Daoy (cell line): ENCODE measurements at regions not wholly inside any gene's neighbourhood (a gene's known extent, or its start where the extent isn't known, plus 50 kb on each side); places are given as distances from the start of the nearest gene placed in this dataset.
"Not testable (repeated sequence)": the region's sequence is repeated elsewhere in the genome, so short reads cannot be mapped to it uniquely, and the experiment has no call there.

Source experiments
- DNase-seq: peaks from one replicate; pipeline ENCODE4 v3.0.0-alpha.2; 2015; ENCODE audit warnings: low read depth

- no peak for DNase-seq
These were observed 187.2 kb downstream of the NFKBIZ start for GRCh38 chr3:102036472-102036871.

- no peak for DNase-seq
These were observed 187.9 kb downstream of the NFKBIZ start for GRCh38 chr3:102037209-102037608.

- DNase-seq = no peak
These were observed 188.5 kb downstream of the NFKBIZ start for GRCh38 chr3:102037791-102038190.

GRCh38 chr3:102038477-102039142 is 189.3 kb downstream of the NFKBIZ start:
- DNase-seq = no peak

GRCh38 chr3:102040144-102040543 is 190.8 kb downstream of the NFKBIZ start:
- DNase-seq = not testable (repeated sequence)

- DNase-seq = peak; percentile 74
These were observed 204.2 kb downstream of the NFKBIZ start for GRCh38 chr3:102053375-102053989.

- DNase-seq = no peak
These were observed 205.3 kb downstream of the NFKBIZ start for GRCh38 chr3:102054543-102055080.

- DNase-seq = no peak
These were observed 208.6 kb downstream of the NFKBIZ start for GRCh38 chr3:102057781-102058421.

- DNase-seq = no peak
These were observed 210.0 kb downstream of the NFKBIZ start for GRCh38 chr3:102059145-102059943.

GRCh38 chr3:102060814-102061213 is 211.5 kb downstream of the NFKBIZ start:
- peak; percentile 30 for DNase-seq

GRCh38 chr3:102063572-102063971 is 214.3 kb downstream of the NFKBIZ start:
- DNase-seq = no peak

- no peak for DNase-seq
These were observed 217.2 kb downstream of the NFKBIZ start for GRCh38 chr3:102066470-102066869.

- no peak for DNase-seq
These were observed 219.0 kb downstream of the NFKBIZ start for GRCh38 chr3:102068327-102068726.

GRCh38 chr3:102068736-102069135 is 219.4 kb downstream of the NFKBIZ start:
- DNase-seq = no peak

- peak; percentile 36 for DNase-seq
These were observed 219.9 kb downstream of the NFKBIZ start for GRCh38 chr3:102069211-102069662.

- no peak for DNase-seq
These were observed 225.6 kb downstream of the NFKBIZ start for GRCh38 chr3:102074946-102075345.

GRCh38 chr3:102078401-102078800 is 229.1 kb downstream of the NFKBIZ start:
- no peak for DNase-seq

GRCh38 chr3:102078854-102079808 is 229.8 kb downstream of the NFKBIZ start:
- no peak for DNase-seq

- no peak for DNase-seq
These were observed 230.5 kb downstream of the NFKBIZ start for GRCh38 chr3:102079809-102080197.

- DNase-seq = no peak
These were observed 232.4 kb downstream of the NFKBIZ start for GRCh38 chr3:102081572-102082289.
